Hepatocyte (in vitro differentiated cells): ENCODE measurements at regions not wholly inside any gene's neighbourhood (a gene's known extent, or its start where the extent isn't known, plus 50 kb on each side); places are given as distances from the start of the nearest gene placed in this dataset.

Experiments used
- EZH2 ChIP-seq: fragments of 200-600 bp; sonication (generic); IDR thresholded peaks from 2 replicates; pipeline ENCODE4 v1.6.1; 2016; ENCODE audit warnings: antibody characterized with exemption, mild to moderate bottlenecking, borderline replicate concordance
- EZH2phosphoT487 ChIP-seq: fragments of 200-600 bp; sonication (generic); IDR thresholded peaks from one replicate; pipeline ENCODE4 v1.6.1; 2018; ENCODE audit warnings: antibody characterized with exemption, mild to moderate bottlenecking, low read depth, moderate library complexity; ENCODE audit not compliant: unreplicated experiment, severe bottlenecking
- TF ChIP-seq, protein P1 (sequence below): fragments of 200-600 bp; sonication (generic); IDR thresholded peaks from 2 replicates; pipeline ENCODE4 v1.5.1; 2016; ENCODE audit warnings: antibody characterized with exemption, mild to moderate bottlenecking; ENCODE audit not compliant: poor library complexity

GRCh38 chr11:106410902-106411301 is 333.4 kb downstream of the AASDHPPT start:
- TF ChIP-seq EZH2, result no peak
- TF ChIP-seq, protein P1, sequence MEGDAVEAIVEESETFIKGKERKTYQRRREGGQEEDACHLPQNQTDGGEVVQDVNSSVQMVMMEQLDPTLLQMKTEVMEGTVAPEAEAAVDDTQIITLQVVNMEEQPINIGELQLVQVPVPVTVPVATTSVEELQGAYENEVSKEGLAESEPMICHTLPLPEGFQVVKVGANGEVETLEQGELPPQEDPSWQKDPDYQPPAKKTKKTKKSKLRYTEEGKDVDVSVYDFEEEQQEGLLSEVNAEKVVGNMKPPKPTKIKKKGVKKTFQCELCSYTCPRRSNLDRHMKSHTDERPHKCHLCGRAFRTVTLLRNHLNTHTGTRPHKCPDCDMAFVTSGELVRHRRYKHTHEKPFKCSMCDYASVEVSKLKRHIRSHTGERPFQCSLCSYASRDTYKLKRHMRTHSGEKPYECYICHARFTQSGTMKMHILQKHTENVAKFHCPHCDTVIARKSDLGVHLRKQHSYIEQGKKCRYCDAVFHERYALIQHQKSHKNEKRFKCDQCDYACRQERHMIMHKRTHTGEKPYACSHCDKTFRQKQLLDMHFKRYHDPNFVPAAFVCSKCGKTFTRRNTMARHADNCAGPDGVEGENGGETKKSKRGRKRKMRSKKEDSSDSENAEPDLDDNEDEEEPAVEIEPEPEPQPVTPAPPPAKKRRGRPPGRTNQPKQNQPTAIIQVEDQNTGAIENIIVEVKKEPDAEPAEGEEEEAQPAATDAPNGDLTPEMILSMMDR, result no peak
- no peak for TF ChIP-seq EZH2phosphoT487
